PC-3 (cell line): ENCODE measurements at regions not wholly inside any gene's neighbourhood (a gene's known extent, or its start where the extent isn't known, plus 50 kb on each side); places are given as distances from the start of the nearest gene placed in this dataset.

Source experiments
- ATAC-seq: fragments of 200-7000 bp; cut with Tn5 transposase; 2 replicates; pipeline ENCODE4 v1.9.1; 2020; ENCODE audit warnings: mild to moderate bottlenecking, moderate library complexity
- BruUV-seq: library from RNA; stranded (reverse); fragments of 400-500 nt; replicated peaks from 2 replicates; lab custom pipeline; 2021; lab: Mats Ljungman, UMichigan
- CTCF ChIA-PET: fragments of 300-600 bp; sonication (Branson Sonifier 250); formaldehyde crosslinking; loops from one replicate; lab custom pipeline; 2022; ENCODE audit warnings: antibody characterized with exemption; lab: Charles Lee
- POLR2A ChIA-PET: fragments of 300-600 bp; sonication (Branson Sonifier 250); formaldehyde crosslinking; loops from one replicate; lab custom pipeline; 2022; ENCODE audit warnings: antibody characterized with exemption; ENCODE audit not compliant: unreplicated experiment; lab: Charles Lee
- DNase-seq: peaks from one replicate; pipeline ENCODE4 v3.0.0-alpha.2; 2015
- H2AFZ ChIP-seq: fragments of 300-600 bp; sonication (generic); 2 replicates; pipeline ENCODE4 v1.6.0; 2016; ENCODE audit warnings: antibody characterized with exemption, low read length
- H3F3A ChIP-seq: fragments of 300-600 bp; sonication (generic); one replicate; pipeline ENCODE4 v1.6.0; 2017; ENCODE audit warnings: antibody characterized with exemption, low read length, control low read depth, mild to moderate bottlenecking; ENCODE audit not compliant: unreplicated experiment
- H3K27ac ChIP-seq: fragments of 300-600 bp; sonication (generic); 2 replicates; pipeline ENCODE4 v1.5.1; 2016; ENCODE audit warnings: mild to moderate bottlenecking, low read length
- H3K27me3 ChIP-seq: fragments of 300-600 bp; sonication (generic); 2 replicates; pipeline ENCODE4 v1.6.1; 2016; ENCODE audit warnings: low read length, mixed read lengths
- H3K36me3 ChIP-seq: fragments of 300-600 bp; sonication (generic); 2 replicates; pipeline ENCODE4 v1.6.1; 2016; ENCODE audit warnings: low read depth, mixed run types, low read length, mixed read lengths
- H3K4me1 ChIP-seq: fragments of 300-600 bp; sonication (generic); 2 replicates; pipeline ENCODE4 v1.5.1; 2016; ENCODE audit warnings: low read length; ENCODE audit not compliant: insufficient read depth
- H3K4me2 ChIP-seq: fragments of 300-600 bp; sonication (generic); 2 replicates; pipeline ENCODE4 v1.6.0; 2016; ENCODE audit warnings: low read length
- H3K4me3 ChIP-seq: fragments of 300-600 bp; sonication (generic); 2 replicates; pipeline ENCODE4 v1.5.1; 2016; ENCODE audit warnings: mild to moderate bottlenecking, low read length, mixed read lengths
- H3K79me2 ChIP-seq: fragments of 300-600 bp; sonication (generic); 2 replicates; pipeline ENCODE4 v1.6.1; 2017; ENCODE audit warnings: low read length, mixed read lengths
- H3K9ac ChIP-seq: fragments of 300-600 bp; sonication (generic); 2 replicates; pipeline ENCODE4 v1.6.0; 2016; ENCODE audit warnings: mild to moderate bottlenecking, low read length
- H3K9me2 ChIP-seq: fragments of 300-600 bp; sonication (generic); replicated peaks from 2 replicates; pipeline ENCODE4 v1.6.1; 2016; ENCODE audit warnings: mixed run types, low read length, mixed read lengths
- H3K9me3 ChIP-seq: fragments of 300-600 bp; sonication (generic); 2 replicates; pipeline ENCODE4 v1.6.1; 2016; ENCODE audit warnings: low read length, mixed read lengths
- H4K20me1 ChIP-seq: fragments of 300-600 bp; sonication (generic); 2 replicates; pipeline ENCODE4 v1.6.1; 2016; ENCODE audit warnings: low read length, mixed read lengths
- EZH2 ChIP-seq: fragments of 300-600 bp; sonication (generic); IDR thresholded peaks from one replicate; pipeline ENCODE4 v1.6.1; 2017; ENCODE audit warnings: antibody characterized with exemption, mild to moderate bottlenecking, low read length; ENCODE audit not compliant: unreplicated experiment
- EZH2phosphoT487 ChIP-seq: fragments of 300-600 bp; sonication (generic); IDR thresholded peaks from 2 replicates; pipeline ENCODE4 v1.6.1; 2018; ENCODE audit warnings: mild to moderate bottlenecking, antibody characterized with exemption, low read length, borderline replicate concordance
- intact Hi-C: fragments of 100-400 bp; cut with micrococcal nuclease; formaldehyde crosslinking; loops from 2 replicates; pipeline ENCODE4 v1.9.0; 2023
- TF ChIP-seq, protein P1 (sequence below): fragments of 300-600 bp; sonication (generic); conservative IDR thresholded peaks from 2 replicates; pipeline ENCODE4 v1.5.1; 2017; ENCODE audit warnings: antibody characterized with exemption, low read depth, mild to moderate bottlenecking, low read length

DNA sequence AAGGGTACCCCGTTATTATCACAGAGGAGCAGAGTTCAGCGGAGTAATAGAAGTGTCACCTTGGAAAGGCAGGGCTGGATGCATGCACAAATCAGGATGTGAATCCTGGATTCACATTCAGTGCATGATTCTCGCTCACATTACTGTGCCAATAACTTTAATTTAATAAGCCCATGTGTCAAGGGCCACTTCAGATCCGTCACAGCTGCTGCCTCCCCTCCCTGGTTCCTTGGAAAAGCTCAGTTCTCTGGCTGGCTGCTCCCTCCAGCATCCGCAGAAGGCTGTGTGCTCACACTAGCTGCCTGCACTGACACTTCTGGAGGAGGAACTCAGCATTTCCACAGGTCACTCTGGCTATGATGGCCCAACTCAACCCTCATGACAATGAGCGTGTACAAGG is 256.8 kb upstream of the ADAMTS16 start:
- DNase-seq (no peak), ATAC-seq (no peak)
- Histone ChIP-seq H3K4me2 (no peak overlapping the region), H3K4me1 (no peaks in the 10 kb centered on the region), H3K9me3 (no peaks in the 10 kb centered on the region), H3K36me3 (no peaks in the 10 kb centered on the region), H3K9me2 (no peaks in the 10 kb centered on the region), H3K79me2 (no peaks in the 10 kb centered on the region), H3K27me3 (peaks cover 53% of the 10 kb centered on the region), H4K20me1 (no peaks in the 10 kb centered on the region), H3K9ac (no peak overlapping the region), H2AFZ (no peak overlapping the region), H3F3A (no peaks in the 10 kb centered on the region), H3K27ac (no peak overlapping the region), H3K4me3 (no peak overlapping the region)
- BruUV-seq: no TSS peak
- intact Hi-C loops: loop anchor here (10.0 kb wide), 1 partner anchor 61 kb away; no protein-coding TSS in a partner anchor
- ChIA-PET CTCF (no interaction called here), POLR2A (no interaction called here)
- TF ChIP-seq EZH2 (no peak), EZH2phosphoT487 (no peak)
- TF ChIP-seq, protein P1, sequence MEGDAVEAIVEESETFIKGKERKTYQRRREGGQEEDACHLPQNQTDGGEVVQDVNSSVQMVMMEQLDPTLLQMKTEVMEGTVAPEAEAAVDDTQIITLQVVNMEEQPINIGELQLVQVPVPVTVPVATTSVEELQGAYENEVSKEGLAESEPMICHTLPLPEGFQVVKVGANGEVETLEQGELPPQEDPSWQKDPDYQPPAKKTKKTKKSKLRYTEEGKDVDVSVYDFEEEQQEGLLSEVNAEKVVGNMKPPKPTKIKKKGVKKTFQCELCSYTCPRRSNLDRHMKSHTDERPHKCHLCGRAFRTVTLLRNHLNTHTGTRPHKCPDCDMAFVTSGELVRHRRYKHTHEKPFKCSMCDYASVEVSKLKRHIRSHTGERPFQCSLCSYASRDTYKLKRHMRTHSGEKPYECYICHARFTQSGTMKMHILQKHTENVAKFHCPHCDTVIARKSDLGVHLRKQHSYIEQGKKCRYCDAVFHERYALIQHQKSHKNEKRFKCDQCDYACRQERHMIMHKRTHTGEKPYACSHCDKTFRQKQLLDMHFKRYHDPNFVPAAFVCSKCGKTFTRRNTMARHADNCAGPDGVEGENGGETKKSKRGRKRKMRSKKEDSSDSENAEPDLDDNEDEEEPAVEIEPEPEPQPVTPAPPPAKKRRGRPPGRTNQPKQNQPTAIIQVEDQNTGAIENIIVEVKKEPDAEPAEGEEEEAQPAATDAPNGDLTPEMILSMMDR: no peak

DNA sequence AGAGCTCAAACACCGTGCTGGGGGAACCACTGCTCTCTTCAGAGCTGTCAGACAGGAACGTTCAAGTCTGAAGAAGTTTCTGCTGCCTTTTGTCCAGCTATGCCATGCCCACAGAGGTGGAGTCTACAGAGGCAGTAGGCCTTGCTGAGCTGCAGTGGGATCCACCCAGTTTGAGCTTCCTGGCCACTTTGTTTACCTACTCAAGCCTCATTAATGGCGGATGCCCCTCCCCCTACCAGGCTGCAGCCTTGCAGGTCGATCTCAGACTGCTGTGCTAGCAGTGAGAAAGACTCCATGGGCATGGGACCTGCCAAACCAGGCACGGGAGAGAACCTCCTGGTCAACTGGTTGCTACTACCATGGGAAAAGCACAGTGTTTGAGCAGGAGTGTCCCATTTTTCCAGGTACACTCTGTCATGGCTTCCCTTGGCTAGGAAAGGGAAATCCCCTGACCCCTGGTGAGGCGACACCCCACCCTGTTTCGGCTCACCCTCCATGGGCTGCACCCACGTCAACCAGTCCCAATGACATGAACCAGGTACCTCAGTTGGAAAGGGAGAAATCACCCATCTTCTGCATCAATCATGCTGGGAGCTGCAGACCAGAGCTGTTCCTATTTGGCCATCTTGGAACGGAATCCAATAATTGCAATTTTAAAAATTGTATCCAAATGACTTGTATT is 246.9 kb upstream of the ADAMTS16 start:
- ATAC-seq: no peak
- no peaks in the 10 kb centered on the region for H3K9me2 ChIP-seq
- no peaks in the 10 kb centered on the region for H3K9me3 ChIP-seq
- TF ChIP-seq EZH2 (no peak), EZH2phosphoT487 (no peak)
- TF ChIP-seq, protein P1: no peak
- H4K20me1 ChIP-seq: no peaks in the 10 kb centered on the region
- BruUV-seq: no TSS peak
- H3F3A ChIP-seq: no peaks in the 10 kb centered on the region
- H3K9ac ChIP-seq: no peak overlapping the region
- no peaks in the 10 kb centered on the region for H3K4me1 ChIP-seq
- no peak overlapping the region for H3K4me2 ChIP-seq
- POLR2A ChIA-PET: no interaction called here
- no peak overlapping the region for H2AFZ ChIP-seq
- DNase-seq: no peak
- no peak overlapping the region for H3K27ac ChIP-seq
- H3K27me3 ChIP-seq: peaks cover 11% of the 10 kb centered on the region
- no peaks in the 10 kb centered on the region for H3K36me3 ChIP-seq
- intact Hi-C loops: no loop called here
- CTCF ChIA-PET: no interaction called here
- H3K4me3 ChIP-seq: no peak overlapping the region
- no peaks in the 10 kb centered on the region for H3K79me2 ChIP-seq

DNA sequence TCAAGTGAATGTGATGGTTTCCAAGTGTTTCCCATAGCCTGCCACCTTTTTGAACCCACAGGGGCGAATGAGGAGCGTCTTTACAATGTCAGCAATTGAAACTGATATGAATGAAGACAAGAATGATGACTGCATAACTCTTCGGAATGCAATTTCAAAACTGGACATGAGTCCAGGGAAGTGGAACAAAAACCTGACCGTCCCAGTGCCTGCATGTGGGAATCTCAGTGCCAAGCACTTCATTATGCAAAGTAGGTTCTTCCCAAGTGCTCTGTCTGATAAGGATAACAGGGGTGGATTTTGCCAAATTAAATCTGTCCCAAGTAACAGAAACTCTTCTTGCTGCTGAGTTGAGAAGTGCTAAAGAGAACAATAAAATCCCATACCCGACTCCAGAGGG is 243.8 kb upstream of the ADAMTS16 start:
- peaks cover 29% of the 10 kb centered on the region for H3K27me3 ChIP-seq

More for the DNA sequence above, 243.8 kb upstream of the ADAMTS16 start:
- H3K9me3 ChIP-seq: no peaks in the 10 kb centered on the region
- no peak overlapping the region for H3K9ac ChIP-seq
- H3K4me1 ChIP-seq: no peaks in the 10 kb centered on the region
- no peak overlapping the region for H2AFZ ChIP-seq
- H3F3A ChIP-seq: no peaks in the 10 kb centered on the region
- no peaks in the 10 kb centered on the region for H4K20me1 ChIP-seq
- DNase-seq: no peak
- TF ChIP-seq, protein P1: no peak
- no peak for TF ChIP-seq EZH2
- TF ChIP-seq EZH2phosphoT487: no peak
- no peak for ATAC-seq
- intact Hi-C loops: no loop called here
- H3K27ac ChIP-seq: no peak overlapping the region
- POLR2A ChIA-PET: no interaction called here
- no peak overlapping the region for H3K4me2 ChIP-seq
- BruUV-seq: no TSS peak
- H3K9me2 ChIP-seq: no peaks in the 10 kb centered on the region
- no peak overlapping the region for H3K4me3 ChIP-seq
- no peaks in the 10 kb centered on the region for H3K79me2 ChIP-seq
- no peaks in the 10 kb centered on the region for H3K36me3 ChIP-seq
- CTCF ChIA-PET: no interaction called here
